PC-9 (cell line): ENCODE measurements at regions not wholly inside any gene's neighbourhood (a gene's known extent, or its start where the extent isn't known, plus 50 kb on each side); places are given as distances from the start of the nearest gene placed in this dataset.

Source experiments
- CTCF ChIP-seq: fragments of 200-600 bp; sonication (generic); conservative IDR thresholded peaks from 2 replicates; pipeline ENCODE4 v1.6.1; 2017; ENCODE audit warnings: mixed run types, antibody characterized with exemption, mild to moderate bottlenecking, moderate library complexity
- EZH2 ChIP-seq: fragments of 200-600 bp; sonication (generic); IDR thresholded peaks from 2 replicates; pipeline ENCODE4 v1.8.0; 2017; ENCODE audit warnings: antibody characterized with exemption, low read depth

- TF ChIP-seq CTCF (no peak), EZH2 (no peak)
These were observed 828.7 kb downstream of the PCDH7 start for GRCh38 chr4:31548823-31549222.
